ENCODE measurements at regions not wholly inside any gene's neighbourhood (a gene's known extent, or its start where the extent isn't known, plus 50 kb on each side); places are given as distances from the start of the nearest gene placed in this dataset.

DNA sequence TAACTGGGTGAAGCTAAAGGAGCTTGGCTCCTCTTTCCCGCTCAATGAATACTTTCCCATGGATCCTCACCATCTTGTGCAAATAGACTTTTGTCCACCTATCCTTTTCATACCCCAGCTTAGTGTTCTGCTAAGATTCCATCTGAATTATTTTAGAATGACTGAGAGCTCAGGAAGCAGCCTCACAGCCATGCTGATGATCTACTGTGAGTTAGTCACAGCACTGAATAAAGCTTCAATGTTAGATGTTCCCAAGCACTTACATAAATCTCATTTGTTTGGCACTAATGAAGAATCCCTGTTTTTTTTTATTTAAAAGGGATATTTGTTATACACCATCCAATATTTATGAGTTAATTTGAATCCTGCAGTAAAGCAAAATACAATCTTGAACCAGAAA lies 317.6 kb upstream of the TRPC7 start:
- TF ChIP-seq, protein P1, sequence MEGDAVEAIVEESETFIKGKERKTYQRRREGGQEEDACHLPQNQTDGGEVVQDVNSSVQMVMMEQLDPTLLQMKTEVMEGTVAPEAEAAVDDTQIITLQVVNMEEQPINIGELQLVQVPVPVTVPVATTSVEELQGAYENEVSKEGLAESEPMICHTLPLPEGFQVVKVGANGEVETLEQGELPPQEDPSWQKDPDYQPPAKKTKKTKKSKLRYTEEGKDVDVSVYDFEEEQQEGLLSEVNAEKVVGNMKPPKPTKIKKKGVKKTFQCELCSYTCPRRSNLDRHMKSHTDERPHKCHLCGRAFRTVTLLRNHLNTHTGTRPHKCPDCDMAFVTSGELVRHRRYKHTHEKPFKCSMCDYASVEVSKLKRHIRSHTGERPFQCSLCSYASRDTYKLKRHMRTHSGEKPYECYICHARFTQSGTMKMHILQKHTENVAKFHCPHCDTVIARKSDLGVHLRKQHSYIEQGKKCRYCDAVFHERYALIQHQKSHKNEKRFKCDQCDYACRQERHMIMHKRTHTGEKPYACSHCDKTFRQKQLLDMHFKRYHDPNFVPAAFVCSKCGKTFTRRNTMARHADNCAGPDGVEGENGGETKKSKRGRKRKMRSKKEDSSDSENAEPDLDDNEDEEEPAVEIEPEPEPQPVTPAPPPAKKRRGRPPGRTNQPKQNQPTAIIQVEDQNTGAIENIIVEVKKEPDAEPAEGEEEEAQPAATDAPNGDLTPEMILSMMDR (IDR thresholded peaks at IDR 0.05; ENCODE audit: unreplicated experiment) = no peak
- DNase-seq (ENCODE audit: low spot score) = no peak
- Mint-ChIP-seq H3K27ac (ENCODE audit: unreplicated experiment) (no peak overlapping the region), H3K27me3 (ENCODE audit: unreplicated experiment) (peaks cover 2% of the 10 kb centered on the region), H3K4me3 (ENCODE audit: unreplicated experiment) (no peak overlapping the region), H3K36me3 (ENCODE audit: low read depth, unreplicated experiment) (peaks cover 11% of the 10 kb centered on the region), H3K4me1 (ENCODE audit: unreplicated experiment) (no peaks in the 10 kb centered on the region), H3K9me3 (ENCODE audit: unreplicated experiment) (peaks cover 10% of the 10 kb centered on the region)

DNA sequence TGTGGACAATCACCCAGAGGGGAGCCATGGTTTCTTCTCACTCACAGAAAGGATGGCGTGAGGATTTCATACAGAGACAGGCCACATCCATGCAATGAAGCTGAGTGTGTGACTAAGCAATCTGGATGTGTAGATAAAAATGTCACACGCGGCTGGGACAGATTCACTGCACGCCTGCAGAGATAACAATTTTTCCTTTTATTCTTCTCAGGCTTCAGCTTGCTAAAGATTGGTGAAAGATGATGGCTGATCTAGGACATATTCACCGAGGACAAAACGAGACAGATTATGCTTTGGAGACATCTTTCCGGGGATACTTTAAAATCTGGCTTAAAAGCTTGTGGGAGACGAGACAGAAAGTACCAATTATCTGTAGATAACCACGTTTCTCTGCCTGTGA lies 313.9 kb upstream of the TRPC7 start:
- no peak overlapping the region for H3K4me3 Mint-ChIP-seq (ENCODE audit: unreplicated experiment)
- TF ChIP-seq, protein P1 (IDR thresholded peaks at IDR 0.05; ENCODE audit: unreplicated experiment) = no peak
- H3K4me1 Mint-ChIP-seq (ENCODE audit: unreplicated experiment) = no peaks in the 10 kb centered on the region
- peaks cover 11% of the 10 kb centered on the region for H3K36me3 Mint-ChIP-seq (ENCODE audit: low read depth, unreplicated experiment)
- H3K27ac Mint-ChIP-seq (ENCODE audit: unreplicated experiment) = no peak overlapping the region
- no peaks in the 10 kb centered on the region for H3K9me3 Mint-ChIP-seq (ENCODE audit: unreplicated experiment)
- DNase-seq (ENCODE audit: low spot score) = no peak
- no peaks in the 10 kb centered on the region for H3K27me3 Mint-ChIP-seq (ENCODE audit: unreplicated experiment)

DNA sequence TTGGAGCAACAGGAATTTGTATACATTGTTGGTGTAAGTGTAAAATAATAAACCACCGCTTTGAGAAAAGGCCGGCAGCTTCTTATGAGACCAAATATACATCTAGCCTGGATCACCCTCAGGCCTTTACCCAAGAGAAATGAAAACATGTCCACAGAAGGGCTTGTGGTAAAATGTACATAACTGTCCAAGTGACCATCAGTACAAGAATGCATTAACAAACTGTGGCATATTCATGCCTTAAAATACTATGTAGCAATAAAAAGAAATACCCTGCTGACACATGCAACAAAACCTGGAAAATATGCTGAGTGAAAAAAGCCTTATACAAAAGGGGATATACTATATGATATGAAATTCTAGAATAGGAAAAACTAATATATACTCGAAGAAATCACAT lies 311.9 kb upstream of the TRPC7 start:
- Mint-ChIP-seq H3K27ac (ENCODE audit: unreplicated experiment) (no peak overlapping the region), H3K36me3 (ENCODE audit: low read depth, unreplicated experiment) (peaks cover 11% of the 10 kb centered on the region), H3K9me3 (ENCODE audit: unreplicated experiment) (no peaks in the 10 kb centered on the region), H3K4me1 (ENCODE audit: unreplicated experiment) (no peaks in the 10 kb centered on the region), H3K27me3 (ENCODE audit: unreplicated experiment) (no peaks in the 10 kb centered on the region), H3K4me3 (ENCODE audit: unreplicated experiment) (no peak overlapping the region)
- no peak for DNase-seq (ENCODE audit: low spot score)
- TF ChIP-seq, protein P1 (IDR thresholded peaks at IDR 0.05; ENCODE audit: unreplicated experiment) = no peak

DNA sequence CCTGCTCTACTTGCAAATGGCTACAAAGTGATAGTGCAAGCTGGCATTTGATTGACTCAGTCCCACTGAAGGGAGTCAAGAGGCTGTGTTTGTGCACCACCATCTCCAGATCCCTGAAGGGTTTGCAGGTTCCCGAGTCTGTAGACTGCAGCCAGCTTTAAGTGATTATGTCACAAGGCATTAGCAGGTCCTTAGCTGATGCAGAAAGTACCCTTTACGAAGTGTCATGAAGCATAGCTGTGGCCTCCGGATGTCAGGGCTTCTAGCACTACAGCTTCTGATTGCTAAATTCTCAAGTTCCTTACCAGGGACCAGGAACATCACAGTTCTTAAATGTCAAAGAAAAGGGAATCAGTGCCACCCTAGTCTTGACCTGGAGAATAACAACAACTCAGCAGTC lies 311.3 kb upstream of the TRPC7 start:
- no peak for DNase-seq (ENCODE audit: low spot score)
- Mint-ChIP-seq H3K36me3 (ENCODE audit: low read depth, unreplicated experiment) (peaks cover 11% of the 10 kb centered on the region), H3K9me3 (ENCODE audit: unreplicated experiment) (no peaks in the 10 kb centered on the region), H3K27ac (ENCODE audit: unreplicated experiment) (no peak overlapping the region), H3K4me3 (ENCODE audit: unreplicated experiment) (no peak overlapping the region), H3K4me1 (ENCODE audit: unreplicated experiment) (no peaks in the 10 kb centered on the region), H3K27me3 (ENCODE audit: unreplicated experiment) (no peaks in the 10 kb centered on the region)
- TF ChIP-seq, protein P1 (IDR thresholded peaks at IDR 0.05; ENCODE audit: unreplicated experiment) = no peak

DNA sequence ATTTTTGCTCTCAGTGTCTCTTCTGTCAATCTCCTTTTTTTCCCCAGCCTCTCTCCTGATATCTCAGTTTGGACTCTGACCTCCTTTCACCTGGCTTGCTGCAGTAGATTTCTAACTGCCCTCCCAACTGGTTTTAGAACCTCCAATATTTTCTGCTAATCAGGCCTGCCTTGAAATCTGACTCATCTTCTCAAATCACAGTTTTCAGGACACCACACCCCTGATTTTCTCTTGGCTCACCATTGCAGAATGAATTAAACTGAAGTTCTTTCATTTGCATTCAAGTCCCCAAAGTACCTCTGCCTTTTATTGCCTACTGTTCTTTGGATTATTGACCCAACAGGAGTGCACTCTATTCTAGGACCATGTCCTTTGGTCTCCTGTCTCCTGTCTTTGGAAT lies 310.4 kb upstream of the TRPC7 start:
- no peaks in the 10 kb centered on the region for H3K4me1 Mint-ChIP-seq (ENCODE audit: unreplicated experiment)
- H3K9me3 Mint-ChIP-seq (ENCODE audit: unreplicated experiment) = no peaks in the 10 kb centered on the region
- DNase-seq (ENCODE audit: low spot score) = no peak
- peaks cover 5% of the 10 kb centered on the region for H3K36me3 Mint-ChIP-seq (ENCODE audit: low read depth, unreplicated experiment)
- H3K4me3 Mint-ChIP-seq (ENCODE audit: unreplicated experiment) = no peak overlapping the region
- no peaks in the 10 kb centered on the region for H3K27me3 Mint-ChIP-seq (ENCODE audit: unreplicated experiment)
- TF ChIP-seq, protein P1 (IDR thresholded peaks at IDR 0.05; ENCODE audit: unreplicated experiment) = no peak
- H3K27ac Mint-ChIP-seq (ENCODE audit: unreplicated experiment) = no peak overlapping the region
